UCSD-AML1 (cell line): ENCODE measurements at regions not wholly inside any gene's neighbourhood (a gene's known extent, or its start where the extent isn't known, plus 50 kb on each side); places are given as distances from the start of the nearest gene placed in this dataset.
A peak's percentile ranks its signal among the peaks of the same experiment; 100 is the strongest.

Experiments
- DNase-seq: peaks from one replicate; lab custom pipeline; 2025; ENCODE audit not compliant: unreplicated experiment; lab: John Stamatoyannopoulos, UW

- DNase-seq = no peak
Measured at GRCh38 chr21:38938343-38938742, 132.6 kb downstream of the ETS2 start.

- DNase-seq = no peak
Measured at GRCh38 chr21:38937844-38938243, 132.1 kb downstream of the ETS2 start.

GRCh38 chr21:38937286-38937790, 131.6 kb downstream of the ETS2 start:
- DNase-seq = no peak

DNA sequence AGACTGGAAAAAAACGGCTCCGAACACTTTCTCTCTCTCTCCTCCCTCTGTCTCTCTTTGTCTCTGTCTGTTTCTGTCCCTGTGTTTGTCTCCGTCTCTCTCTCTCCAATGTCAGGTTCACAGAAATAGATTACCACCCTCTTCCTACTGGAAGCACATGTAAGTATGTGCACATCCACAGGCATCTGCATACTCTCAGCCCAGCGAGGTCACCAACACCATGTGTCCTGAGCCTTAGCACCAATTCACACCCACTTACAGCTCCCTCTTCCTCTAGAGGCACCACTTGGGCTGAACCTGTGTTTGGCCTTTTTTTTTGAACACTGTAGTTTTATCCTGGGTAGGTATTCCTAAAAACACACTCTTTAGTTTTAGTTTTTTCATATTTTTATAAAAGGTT, 130.5 kb downstream of the ETS2 start:
- DNase-seq = no peak

DNA sequence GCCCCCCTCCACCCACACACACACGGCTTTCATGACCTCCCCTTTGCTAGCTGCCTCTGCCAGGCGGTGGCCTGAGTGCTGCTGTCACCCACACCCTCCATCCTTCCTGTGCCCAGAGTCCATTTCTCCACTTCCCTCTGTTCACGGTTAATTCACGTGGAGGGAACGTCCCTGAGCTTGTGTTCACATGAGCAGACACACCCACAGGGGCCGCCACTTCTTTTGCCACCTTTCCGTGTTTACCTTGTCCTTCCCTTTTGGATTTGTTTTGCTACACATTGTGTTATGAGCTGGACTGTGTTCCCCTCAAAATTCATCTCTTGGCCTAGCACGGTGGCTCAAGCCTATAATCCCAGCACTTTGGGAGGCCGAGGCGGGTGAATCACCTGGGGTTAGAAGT, 128.0 kb downstream of the ETS2 start:
- DNase-seq = no peak

DNA sequence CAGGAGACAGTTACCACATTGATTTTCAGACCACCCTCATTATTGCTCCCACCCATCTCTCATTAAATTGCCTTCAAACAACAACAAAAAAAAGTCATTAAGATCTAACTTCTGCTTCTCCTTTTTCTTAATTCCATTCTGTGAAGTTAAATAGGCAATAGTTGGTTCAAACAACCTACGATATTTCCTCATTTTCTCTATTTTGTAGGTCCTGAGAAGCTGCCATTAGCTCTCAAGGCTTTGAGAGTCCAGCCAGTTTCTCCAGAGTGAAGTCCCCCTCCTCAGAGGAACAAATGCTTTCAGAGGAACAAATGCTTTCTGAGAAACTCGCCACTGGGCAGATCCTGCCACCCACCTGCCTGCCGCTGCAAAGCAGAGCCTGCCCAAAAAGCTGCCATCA, 125.6 kb downstream of the ETS2 start:
- no peak for DNase-seq

- no peak for DNase-seq
Measured at GRCh38 chr21:38930853-38931252, 125.1 kb downstream of the ETS2 start.

DNA sequence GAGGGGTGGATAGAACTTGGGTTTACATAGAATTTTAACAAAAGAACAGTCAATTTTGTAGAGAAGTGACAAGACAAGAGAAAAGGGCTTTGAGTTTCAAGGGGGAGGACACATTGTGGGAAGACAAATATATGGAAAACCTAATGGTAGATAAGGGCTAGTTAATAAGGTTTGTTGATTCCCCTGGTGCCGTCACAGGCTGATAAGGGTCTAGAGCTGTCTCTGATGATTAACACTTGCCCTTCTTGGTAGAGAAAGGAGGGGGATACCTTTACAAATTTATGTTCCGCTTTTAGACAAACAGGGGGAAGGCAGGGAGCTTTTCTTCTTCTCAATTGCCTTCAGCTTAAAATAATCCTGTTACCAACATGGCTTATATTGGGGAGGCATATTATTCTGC, 124.3 kb downstream of the ETS2 start:
- DNase-seq = no peak

DNA sequence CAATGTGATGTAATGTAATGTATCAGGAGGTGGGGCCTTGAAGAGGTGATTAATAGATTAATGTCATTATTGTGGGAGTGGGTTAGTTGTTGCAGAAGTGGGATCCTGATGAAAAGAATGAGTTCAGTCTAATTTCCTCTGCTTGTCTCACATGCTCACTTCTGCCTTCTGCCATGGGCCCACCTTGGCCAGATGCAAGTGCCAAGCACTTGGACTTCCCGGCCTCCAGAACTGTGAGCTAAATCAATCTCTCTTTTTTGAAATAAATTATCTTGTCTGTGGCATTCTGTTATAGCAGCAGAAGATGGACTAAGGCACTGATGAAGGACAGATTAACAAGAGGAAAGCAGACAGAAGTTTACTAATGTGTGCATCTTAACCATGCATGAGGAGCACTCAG, 123.9 kb downstream of the ETS2 start:
- no peak for DNase-seq

- DNase-seq = no peak
Measured at GRCh38 chr21:38929142-38929541, 123.4 kb downstream of the ETS2 start.

- DNase-seq = no peak
Measured at GRCh38 chr21:38927776-38928175, 122.0 kb downstream of the ETS2 start.

DNA sequence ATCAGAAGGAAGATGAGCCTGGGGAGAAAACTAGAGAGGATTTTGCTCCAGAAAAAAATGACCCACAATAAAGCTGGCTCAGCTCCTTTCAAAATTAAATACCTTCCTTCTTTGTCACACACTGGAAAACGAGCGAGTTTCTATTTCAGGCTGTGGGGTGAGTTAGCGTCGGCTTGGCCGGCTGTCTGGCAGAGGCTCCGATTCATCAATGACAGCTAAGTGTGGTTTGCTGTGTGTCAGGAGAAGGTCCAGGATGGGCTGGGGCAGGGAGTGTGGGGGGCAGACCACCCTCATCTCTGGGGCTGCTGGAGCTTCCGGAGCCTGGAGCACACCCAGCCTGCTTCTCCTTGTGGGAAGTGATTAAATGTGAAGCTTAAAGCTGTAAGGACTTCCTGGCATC, 120.2 kb downstream of the ETS2 start:
- DNase-seq = peak; percentile 73

GRCh38 chr21:38925478-38925877, 119.7 kb downstream of the ETS2 start:
- no peak for DNase-seq

DNA sequence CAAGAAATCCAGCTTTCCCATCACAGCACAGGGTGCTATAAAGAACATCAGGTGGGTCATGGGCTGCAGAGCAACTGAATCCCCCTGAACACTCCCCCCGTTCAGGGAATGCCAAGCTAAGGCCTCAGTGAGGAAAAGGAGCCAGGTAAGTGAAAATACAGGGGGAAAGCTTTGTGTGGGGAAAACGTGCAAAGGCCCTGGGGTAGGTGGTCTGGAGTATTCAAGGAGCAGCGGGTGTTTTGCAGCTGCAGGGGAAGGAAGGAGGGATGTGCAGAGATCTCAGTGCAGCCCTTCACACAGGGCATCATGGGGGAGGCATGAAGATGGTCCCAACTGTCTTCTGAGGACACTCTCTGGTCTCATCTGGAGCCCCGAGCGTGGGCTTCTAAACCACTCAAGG, 119.2 kb downstream of the ETS2 start:
- no peak for DNase-seq

GRCh38 chr21:38923429-38923828, 117.7 kb downstream of the ETS2 start:
- no peak for DNase-seq

DNA sequence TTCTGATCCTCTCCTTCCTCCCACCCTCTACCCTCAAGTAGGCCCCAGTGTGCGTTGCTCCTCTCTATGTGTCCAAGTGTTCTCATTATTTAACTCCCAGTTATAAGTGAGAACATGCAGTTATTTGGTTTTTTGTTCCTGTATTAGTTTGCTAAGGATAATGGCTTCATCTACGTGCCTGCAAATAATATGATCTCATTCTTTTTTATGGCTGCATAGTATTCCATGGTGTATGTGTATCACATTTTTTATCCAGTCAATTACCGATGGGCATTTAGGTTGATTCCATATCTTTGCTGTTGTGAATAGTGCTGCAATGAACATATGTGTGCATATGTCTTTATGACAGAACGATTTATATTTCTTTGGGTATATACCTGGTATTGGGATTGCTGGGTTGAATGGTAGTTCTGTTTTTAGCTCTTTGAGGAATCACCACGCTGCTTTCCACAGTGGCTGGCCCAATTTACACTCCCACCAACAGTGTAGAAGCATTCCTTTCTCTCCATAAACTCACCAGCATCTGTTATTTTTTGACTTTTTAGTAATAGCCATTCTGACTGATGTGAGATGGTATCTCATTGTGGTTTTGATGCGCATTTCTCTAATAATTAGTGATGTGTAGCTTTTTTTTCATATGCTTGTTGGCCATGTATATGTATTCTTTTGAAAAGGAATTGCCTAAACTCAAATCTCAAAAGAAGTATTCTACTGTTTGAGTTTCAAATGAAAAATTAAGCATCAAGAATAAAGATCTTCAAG, 116.9 kb downstream of the ETS2 start:
- no peak for DNase-seq

DNA sequence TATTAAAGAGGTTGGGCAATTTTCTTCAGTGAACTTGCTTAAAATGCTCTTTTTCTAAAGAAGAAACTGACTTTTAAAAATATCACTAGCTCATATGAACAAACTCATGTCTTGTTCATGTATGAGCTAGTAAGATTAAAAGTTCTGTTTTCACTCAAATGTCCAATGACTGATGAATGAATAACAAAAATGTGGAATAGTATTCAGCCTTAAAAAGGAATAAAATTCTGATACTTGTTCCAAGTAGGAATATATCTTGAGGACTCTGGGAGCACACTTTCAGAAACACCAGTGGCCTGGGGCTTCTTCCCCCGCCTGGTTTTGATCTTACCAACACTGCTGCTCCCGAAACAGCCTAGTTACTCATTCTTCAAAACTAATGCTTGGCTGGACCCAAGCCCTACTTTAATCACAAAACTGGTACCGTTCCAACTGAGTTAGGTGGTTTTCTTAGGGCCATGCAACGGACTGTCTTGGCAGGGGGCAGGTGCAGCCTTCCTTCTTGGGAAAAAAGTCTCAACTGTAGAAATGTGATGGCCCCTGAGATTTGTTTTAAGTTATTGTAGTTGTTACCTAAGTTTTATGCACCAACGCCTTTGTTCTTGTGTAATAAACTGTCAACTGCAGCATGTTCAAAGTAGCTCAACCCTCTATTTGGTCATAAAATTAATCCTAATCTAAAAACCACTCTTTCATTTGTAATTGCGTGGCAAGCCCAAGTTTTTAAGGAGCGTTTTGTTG, 116.0 kb downstream of the ETS2 start:
- DNase-seq = no peak

DNA sequence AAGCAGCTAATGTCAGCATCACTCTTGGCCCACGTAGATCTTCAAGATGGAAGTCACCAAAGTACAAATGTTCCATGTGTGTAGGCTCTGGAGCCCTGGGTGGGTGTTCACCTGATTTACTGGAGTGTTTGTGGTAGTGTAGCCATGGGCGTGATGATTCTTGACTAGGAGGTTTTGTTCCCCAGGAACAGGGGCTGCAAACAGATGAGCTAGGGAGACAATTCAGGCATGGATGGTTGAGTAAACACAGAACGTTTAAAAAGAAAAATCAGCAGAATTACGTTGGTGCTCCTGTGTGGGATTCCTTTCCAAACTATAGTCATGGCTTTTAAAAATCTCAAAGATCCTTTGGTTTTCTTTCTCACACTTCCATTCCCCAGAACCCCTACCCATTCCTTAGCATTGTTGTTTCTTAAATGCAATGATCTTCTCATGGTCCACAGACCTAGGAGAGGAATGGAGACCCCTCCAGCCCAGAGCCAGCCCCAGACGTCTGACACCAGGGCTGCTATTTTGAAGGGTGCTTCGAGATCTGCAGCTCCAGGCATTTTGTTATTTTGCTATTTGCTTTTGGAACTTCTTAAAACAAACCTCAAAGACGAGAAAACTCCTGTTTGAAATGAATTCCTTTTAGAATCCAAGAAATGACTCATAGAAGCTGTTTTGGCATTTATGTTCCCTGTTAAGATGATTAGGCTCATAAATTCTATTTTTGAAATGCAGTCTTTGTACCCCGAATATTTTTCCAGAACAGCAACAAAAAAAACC, 115.1 kb downstream of the ETS2 start:
- DNase-seq = no peak

- DNase-seq = no peak
Measured at GRCh38 chr21:38918607-38919346, 113.0 kb downstream of the ETS2 start.

DNA sequence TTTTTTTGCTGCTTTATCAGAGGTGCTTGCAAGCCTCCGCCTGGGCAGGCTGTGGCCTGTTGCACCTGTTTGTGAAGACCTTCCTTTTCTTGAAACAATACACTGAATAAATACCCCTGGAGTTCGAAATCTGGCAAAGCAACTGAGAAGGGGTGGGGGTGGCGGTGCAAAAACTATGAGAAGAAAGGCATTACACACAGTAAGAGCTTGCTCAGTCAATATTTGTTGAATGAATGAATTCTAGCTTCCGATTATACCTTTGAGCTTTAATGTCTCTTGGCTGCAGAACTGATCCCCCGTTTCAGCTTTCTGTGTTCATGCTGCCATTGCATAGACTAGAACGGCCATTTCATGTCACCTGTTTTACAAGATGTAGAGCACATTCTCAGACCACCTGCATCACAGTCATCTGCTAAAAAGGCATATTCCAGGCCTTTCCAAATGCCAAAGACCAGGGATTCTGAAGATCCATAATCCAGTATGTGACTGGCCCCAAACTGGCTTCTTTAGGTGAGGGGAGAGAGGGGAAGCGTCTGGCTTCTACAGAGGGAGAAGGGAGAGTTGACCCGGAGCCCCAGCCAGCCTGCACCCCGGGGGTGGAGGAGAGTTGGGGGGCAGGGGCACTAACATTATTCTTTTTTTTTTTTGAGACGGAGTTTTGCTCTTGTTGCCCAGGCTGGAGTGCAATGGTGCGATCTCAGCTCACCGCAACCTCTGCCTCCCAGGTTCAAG, 111.5 kb downstream of the ETS2 start:
- DNase-seq = no peak
